ENCODE measurements at regions not wholly inside any gene's neighbourhood (a gene's known extent, or its start where the extent isn't known, plus 50 kb on each side); places are given as distances from the start of the nearest gene placed in this dataset.

- peaks cover 41% of the 10 kb centered on the region for H3K27me3 Mint-ChIP-seq (ENCODE audit: low read depth)
- H3K4me1 Mint-ChIP-seq, result no peaks in the 10 kb centered on the region
- no peaks in the 10 kb centered on the region for H3K36me3 Mint-ChIP-seq (ENCODE audit: low read depth)
- no peak overlapping the region for H3K27ac Mint-ChIP-seq
- no peaks in the 10 kb centered on the region for H3K9me3 Mint-ChIP-seq
- no peak overlapping the region for H3K4me3 Mint-ChIP-seq
- no peak for TF ChIP-seq CTCF (IDR thresholded peaks at IDR 0.05; ENCODE audit: unreplicated experiment in 3 of 3)
These were observed 71.9 kb upstream of the SEC14L1 start for GRCh38 chr17:77068915-77069314.

GRCh38 chr17:77070888-77071279 lies 69.9 kb upstream of the SEC14L1 start:
- Mint-ChIP-seq H3K36me3 (ENCODE audit: low read depth) (no peaks in the 10 kb centered on the region), H3K9me3 (no peaks in the 10 kb centered on the region), H3K4me1 (no peaks in the 10 kb centered on the region), H3K4me3 (no peak overlapping the region), H3K27ac (no peak overlapping the region), H3K27me3 (ENCODE audit: low read depth) (peaks cover 42% of the 10 kb centered on the region)
- TF ChIP-seq CTCF (IDR thresholded peaks at IDR 0.05; ENCODE audit: unreplicated experiment in 3 of 3), result no peak

- Mint-ChIP-seq H3K4me1 (peaks cover 9% of the 10 kb centered on the region), H3K9me3 (no peaks in the 10 kb centered on the region), H3K4me3 (no peak overlapping the region), H3K36me3 (ENCODE audit: low read depth) (no peaks in the 10 kb centered on the region), H3K27me3 (ENCODE audit: low read depth) (peaks cover 36% of the 10 kb centered on the region), H3K27ac (no peak overlapping the region)
- no peak for TF ChIP-seq CTCF (IDR thresholded peaks at IDR 0.05; ENCODE audit: unreplicated experiment in 3 of 3)
These were observed 68.8 kb upstream of the SEC14L1 start for GRCh38 chr17:77071925-77072490.

DNA sequence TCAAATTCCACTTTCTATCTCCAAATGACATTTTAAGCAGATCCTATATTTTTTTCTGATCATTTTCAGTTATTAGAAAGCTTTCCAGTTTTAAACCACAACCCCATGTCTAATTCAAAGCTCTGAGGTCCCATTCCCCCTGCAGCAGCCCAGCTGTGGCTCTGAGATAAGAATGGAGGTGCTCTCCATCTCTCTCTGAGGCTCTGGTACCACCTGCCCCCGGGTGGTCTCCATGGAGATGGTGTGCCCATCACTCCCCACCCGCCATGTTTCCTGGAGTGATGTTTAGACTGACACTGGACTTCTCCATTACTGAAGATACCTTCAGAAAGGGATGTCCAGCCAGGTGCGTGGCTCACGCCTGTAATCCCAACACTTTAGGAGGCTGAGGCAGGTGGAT lies 68.1 kb upstream of the SEC14L1 start:
- Mint-ChIP-seq H3K4me1 (peaks cover 9% of the 10 kb centered on the region), H3K4me3 (no peak overlapping the region), H3K36me3 (ENCODE audit: low read depth) (no peaks in the 10 kb centered on the region), H3K27me3 (ENCODE audit: low read depth) (peaks cover 34% of the 10 kb centered on the region), H3K27ac (no peak overlapping the region), H3K9me3 (no peaks in the 10 kb centered on the region)
- TF ChIP-seq CTCF (IDR thresholded peaks at IDR 0.05; ENCODE audit: unreplicated experiment in 3 of 3), result no peak

GRCh38 chr17:77074681-77075080 lies 66.1 kb upstream of the SEC14L1 start:
- Mint-ChIP-seq H3K27ac (no peak overlapping the region), H3K4me1 (peaks cover 9% of the 10 kb centered on the region), H3K36me3 (ENCODE audit: low read depth) (no peaks in the 10 kb centered on the region), H3K4me3 (no peak overlapping the region), H3K27me3 (ENCODE audit: low read depth) (peaks cover 25% of the 10 kb centered on the region), H3K9me3 (no peaks in the 10 kb centered on the region)
- TF ChIP-seq CTCF (IDR thresholded peaks at IDR 0.05; ENCODE audit: unreplicated experiment in 3 of 3), result no peak

DNA sequence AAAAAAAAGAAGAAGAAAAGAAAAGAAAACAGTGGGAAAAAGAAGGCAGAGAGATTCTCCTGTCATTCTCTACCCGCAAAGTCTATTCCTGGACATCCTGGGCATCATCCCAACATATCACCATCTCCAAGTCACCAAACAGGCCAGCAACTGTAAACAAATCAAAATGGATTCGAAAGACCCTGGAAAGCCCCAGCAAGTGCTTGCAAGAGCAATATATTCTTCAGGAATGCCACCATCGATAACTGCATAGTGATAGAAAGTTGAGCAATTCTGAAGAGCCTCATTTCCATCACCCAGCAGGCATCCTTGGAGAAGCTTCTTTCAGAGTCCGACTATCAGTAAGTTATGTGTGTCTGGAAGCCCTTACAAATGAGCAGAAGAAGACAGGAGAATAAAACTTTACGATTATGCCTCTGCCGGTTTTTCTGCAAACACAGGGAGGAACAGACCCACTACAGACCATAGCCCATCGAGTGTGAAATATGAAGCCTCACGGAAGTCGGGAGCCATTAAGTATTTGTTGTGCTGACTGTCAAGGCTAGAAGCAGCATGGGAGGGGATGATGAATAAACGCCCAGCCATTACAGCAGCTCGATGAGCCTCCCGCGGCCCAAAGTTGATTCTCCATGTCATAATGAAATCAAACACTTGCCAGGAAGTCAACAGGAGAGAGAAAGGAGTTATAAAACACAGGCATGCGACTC lies 64.5 kb upstream of the SEC14L1 start:
- H3K9me3 Mint-ChIP-seq, result no peaks in the 10 kb centered on the region
- H3K27ac Mint-ChIP-seq, result peak overlapping the region; percentile 39 to 58 (median 51)

More for the DNA sequence above, 64.5 kb upstream of the SEC14L1 start:
- Mint-ChIP-seq H3K4me3 (peak overlapping the region; percentile 14 to 22 (median 19)), H3K4me1 (peaks cover 9% of the 10 kb centered on the region), H3K27me3 (ENCODE audit: low read depth) (peaks cover 21% of the 10 kb centered on the region), H3K36me3 (ENCODE audit: low read depth) (no peaks in the 10 kb centered on the region)
- no peak for TF ChIP-seq CTCF (IDR thresholded peaks at IDR 0.05; ENCODE audit: unreplicated experiment in 3 of 3)
